GM13977 (cell line): ENCODE measurements at regions not wholly inside any gene's neighbourhood (a gene's known extent, or its start where the extent isn't known, plus 50 kb on each side); places are given as distances from the start of the nearest gene placed in this dataset.

Source experiments
- DNase-seq: peaks from one replicate; pipeline ENCODE4 v3.0.0; 2012; ENCODE audit warnings: low spot score
- CTCF ChIP-seq: IDR thresholded peaks from 2 replicates; pipeline ENCODE4 v1.5.1; 2012; ENCODE audit warnings: mild to moderate bottlenecking, control low read depth; ENCODE audit not compliant: insufficient read depth; ENCODE audit errors: extremely low read depth, missing control alignments
- in situ Hi-C: fragments of 300-500 bp; cut with MboI; formaldehyde crosslinking; loops from one replicate; pipeline ENCODE4 v1.12.0; 2022; ENCODE audit warnings: low sequenced_read_pairs, low pct_unique_long_range_greater_than_20kb, mixed read lengths, inconsistent platforms; ENCODE audit not compliant: unreplicated experiment

DNA sequence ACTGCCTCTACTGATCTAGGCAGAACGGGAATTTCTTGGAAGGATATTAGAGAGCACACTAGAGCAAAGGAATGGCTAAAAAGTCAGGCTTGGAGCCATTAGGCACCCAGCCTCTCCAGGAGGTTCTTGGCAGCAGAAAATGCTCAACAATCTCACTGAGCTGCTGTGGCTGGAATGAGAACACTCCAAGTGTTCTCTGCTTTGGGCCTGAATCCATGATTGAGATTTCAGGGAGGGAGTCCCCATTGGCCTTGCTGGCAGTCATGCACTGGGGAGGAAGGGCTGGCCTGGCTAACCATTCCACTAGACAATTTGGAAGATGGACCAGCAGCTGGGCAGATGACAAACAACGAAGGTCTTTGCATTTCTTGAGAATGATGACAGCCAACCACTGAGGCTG lies 362.6 kb downstream of the SHQ1 start:
- in situ Hi-C loops = no loop called here
- no peak for DNase-seq
- TF ChIP-seq CTCF = no peak

- in situ Hi-C loops = no loop called here
- DNase-seq = no peak
- TF ChIP-seq CTCF = no peak
Measured at GRCh38 chr3:72483554-72484104, 364.6 kb downstream of the SHQ1 start.

DNA sequence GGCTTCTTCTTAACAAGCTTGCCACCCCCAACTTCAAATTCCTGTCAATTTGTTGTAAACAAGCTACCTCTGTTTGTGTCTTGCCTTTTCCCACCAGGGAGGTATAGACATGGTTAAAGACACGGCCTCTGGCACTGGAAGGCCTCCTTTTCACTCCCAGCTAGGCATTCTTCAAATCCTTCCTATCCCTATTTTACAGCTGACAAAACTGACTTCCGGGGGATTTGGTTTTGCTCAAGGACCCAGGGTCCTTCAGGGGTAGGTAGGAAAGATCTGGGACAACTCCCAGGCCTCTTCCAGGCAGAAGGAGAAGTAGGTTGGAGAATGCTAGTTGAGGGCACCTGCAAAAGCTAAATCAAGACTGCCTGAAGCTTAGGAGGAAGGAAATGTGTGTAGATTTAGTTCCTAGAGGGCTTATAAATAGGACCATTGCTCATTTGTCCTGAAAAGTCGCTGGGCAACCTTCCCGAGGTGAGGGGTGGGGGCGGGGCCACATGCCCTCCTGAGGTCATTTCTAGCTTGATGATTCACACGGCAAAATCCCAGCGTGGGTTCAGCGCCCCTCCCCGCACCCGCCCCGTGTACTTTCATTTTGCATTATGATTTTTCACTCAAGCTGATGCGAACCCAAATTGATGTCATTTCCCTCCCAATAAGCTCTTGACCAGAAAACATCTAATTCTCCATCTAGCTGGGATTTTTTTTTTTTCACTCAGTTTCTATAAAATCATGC lies 365.5 kb downstream of the SHQ1 start:
- peak; percentile 47 for DNase-seq
- TF ChIP-seq CTCF = no peak
- in situ Hi-C loops = no loop called here

- TF ChIP-seq CTCF = no peak
- in situ Hi-C loops = no loop called here
- no peak for DNase-seq
Measured at GRCh38 chr3:72481542-72481941, 366.7 kb downstream of the SHQ1 start.

- in situ Hi-C loops = no loop called here
- no peak for DNase-seq
- TF ChIP-seq CTCF = no peak
Measured at GRCh38 chr3:72480366-72480765, 367.9 kb downstream of the SHQ1 start.

- no peak for TF ChIP-seq CTCF
- in situ Hi-C loops = no loop called here
- no peak for DNase-seq
Measured at GRCh38 chr3:72479651-72480215, 368.5 kb downstream of the SHQ1 start.
